ENCODE measurements at regions not wholly inside any gene's neighbourhood (a gene's known extent, or its start where the extent isn't known, plus 50 kb on each side); places are given as distances from the start of the nearest gene placed in this dataset.
A peak's percentile ranks its signal among the peaks of the same experiment; 100 is the strongest.

- no peak overlapping the region for H2BK12ac ChIP-seq (ENCODE audit: insufficient read length, low read depth, low read length)
- no peak overlapping the region for H2AK5ac ChIP-seq (ENCODE audit: insufficient read length, low read length)
- no peak overlapping the region for H2BK20ac ChIP-seq (ENCODE audit: low read depth, low read length, poor library complexity, severe bottlenecking)
- H3K79me1 ChIP-seq (ENCODE audit: insufficient read depth, low read depth, low read length, poor library complexity, severe bottlenecking) = no peaks in the 10 kb centered on the region
- no peak overlapping the region for H3K9ac ChIP-seq (ENCODE audit: extremely low read depth, insufficient read length, low read length)
- no peaks in the 10 kb centered on the region for H3K27me3 ChIP-seq (ENCODE audit: insufficient read depth, low read length)
- H3K56ac ChIP-seq (ENCODE audit: insufficient read length, low read depth, low read length) = no peak overlapping the region
- no peaks in the 10 kb centered on the region; the same call in 1 of the 2 replicates for H3K27me3 Mint-ChIP-seq (ENCODE audit: low read depth)
- DNase-seq = no peak
- H3T11ph ChIP-seq (ENCODE audit: low read length) = no peak overlapping the region
- no peak overlapping the region for H3K23ac ChIP-seq (ENCODE audit: insufficient read length, low read depth, low read length)
- H3K23me2 ChIP-seq (ENCODE audit: insufficient read length, low read depth, low read length, poor library complexity, severe bottlenecking) = no peaks in the 10 kb centered on the region
- peaks cover 9 to 17% of the 10 kb centered on the region in 2 experiments for H3K4me1 Mint-ChIP-seq
- no peak for TF ChIP-seq CTCF (conservative IDR thresholded peaks at IDR 0.05)
- no peak overlapping the region for H2AFZ ChIP-seq (ENCODE audit: low read length)
- H3K27ac ChIP-seq (ENCODE audit: insufficient read length, low read depth, low read length) = no peak overlapping the region
- peak overlapping the region; percentile 22 for H3K4me2 ChIP-seq (ENCODE audit: insufficient read depth, insufficient read length, low read length)
- H3K9me3 Mint-ChIP-seq = peaks cover 5 to 8% of the 10 kb centered on the region in 2 experiments
- no peak overlapping the region for H3K14ac ChIP-seq (ENCODE audit: insufficient read depth, low read length)
- no peak overlapping the region for H3K18ac ChIP-seq (ENCODE audit: insufficient read length, low read depth, low read length)
- no peak overlapping the region for H2BK5ac ChIP-seq (ENCODE audit: insufficient read length, low read length)
- H3K4ac ChIP-seq (ENCODE audit: low read depth, low read length) = no peak overlapping the region
- H4K5ac ChIP-seq (ENCODE audit: insufficient read length, low read depth, low read length) = no peak overlapping the region
- no peak overlapping the region for H2BK15ac ChIP-seq (ENCODE audit: low read depth, low read length)
- no peak overlapping the region for H2BK120ac ChIP-seq (ENCODE audit: low read depth, low read length, poor library complexity, severe bottlenecking)
- no peaks in the 10 kb centered on the region for H3K4me1 ChIP-seq (ENCODE audit: insufficient read depth, low read length)
- no peaks in the 10 kb centered on the region for H4K20me1 ChIP-seq (ENCODE audit: control insufficient read depth, insufficient read depth, insufficient read length)
- no peak overlapping the region for H4K91ac ChIP-seq (ENCODE audit: insufficient read length, low read depth, low read length)
- no peaks in the 10 kb centered on the region for H3K9me3 ChIP-seq (ENCODE audit: control insufficient read depth, low read depth, low read length)
- H3K36me3 Mint-ChIP-seq (ENCODE audit: insufficient read depth in 1 of 3, low read depth in 3 of 3) = peaks cover 0 to 9% (median 5%) of the 10 kb centered on the region in 3 experiments; a peak in 4 of 7 replicates
- no CpG with 5 or more reads among the region's 32 CpGs for WGBS (ENCODE audit: extremely low coverage, insufficient read length, low lambda C conversion rate)
- no peak overlapping the region for H3K4me3 Mint-ChIP-seq
- peak overlapping the region in 1 of 3 experiments; percentile 69; a peak in 2 of 7 replicates for H3K27ac Mint-ChIP-seq
- no peak overlapping the region for H4K8ac ChIP-seq (replicated peaks; ENCODE audit: insufficient read length, low read depth, low read length)
- H3K79me2 ChIP-seq (ENCODE audit: insufficient read depth, low read length) = no peaks in the 10 kb centered on the region
These were observed 120.3 kb downstream of the BUB3 start for GRCh38 chr10:123274306-123275135.

Data from H9 (cell line).